ENCODE measurements at regions not wholly inside any gene's neighbourhood (a gene's known extent, or its start where the extent isn't known, plus 50 kb on each side); places are given as distances from the start of the nearest gene placed in this dataset.

- ChIA-PET CTCF (interaction anchor here (0.7 to 2.9 kb wide), 5 partner anchors 9 to 414 kb away, joined by 3 to 16 read pairs (median 5); no protein-coding TSS in a partner anchor), POLR2A (interaction anchor here (0.8 to 1.5 kb wide), 7 partner anchors 8 to 67 kb away, joined by 3 to 5 read pairs (median 3); no protein-coding TSS in a partner anchor)
- intact Hi-C loops (cut with micrococcal nuclease), result no loop called here
- peaks cover 33% of the 10 kb centered on the region for H3K4me1 Mint-ChIP-seq (ENCODE audit: insufficient read depth, unreplicated experiment)
- DNase-seq (ENCODE audit: unreplicated experiment), result peak; percentile 11
- no peak for TF ChIP-seq CTCF (IDR thresholded peaks at IDR 0.05; ENCODE audit: unreplicated experiment)
- no peak overlapping the region for H3K4me3 Mint-ChIP-seq (ENCODE audit: unreplicated experiment)
- no peaks in the 10 kb centered on the region for H3K36me3 Mint-ChIP-seq (ENCODE audit: insufficient read depth, unreplicated experiment)
- BruUV-seq (replicated peaks), result no TSS peak
- H3K27me3 Mint-ChIP-seq (ENCODE audit: insufficient read depth, unreplicated experiment), result no peaks in the 10 kb centered on the region
- H3K9me3 Mint-ChIP-seq (ENCODE audit: unreplicated experiment), result no peaks in the 10 kb centered on the region
- H3K27ac Mint-ChIP-seq (ENCODE audit: low read depth, unreplicated experiment), result peak overlapping the region; percentile 65
Measured at GRCh38 chr1:195894411-195894810, 713.8 kb downstream of the KCNT2 start.

- BruUV-seq (replicated peaks), result no TSS peak
- CTCF ChIA-PET, result interaction anchor here (0.7 to 3.7 kb wide), 11 partner anchors 8 to 108 kb away, joined by 3 to 16 read pairs (median 4); no protein-coding TSS in a partner anchor
Measured at GRCh38 chr1:195886000-195886399, 722.2 kb downstream of the KCNT2 start.

GRCh38 chr1:195878478-195878877, 729.8 kb downstream of the KCNT2 start:
- intact Hi-C loops (cut with micrococcal nuclease), result no loop called here
- DNase-seq (ENCODE audit: unreplicated experiment), result no peak
- ChIA-PET CTCF (interaction anchor here (0.6 to 1.8 kb wide), 2 partner anchors 8 to 53 kb away, joined by 3 to 6 read pairs; no protein-coding TSS in a partner anchor), POLR2A (no interaction called here)
- TF ChIP-seq CTCF (IDR thresholded peaks at IDR 0.05; ENCODE audit: unreplicated experiment), result no peak
- H3K4me3 Mint-ChIP-seq (ENCODE audit: unreplicated experiment), result no peak overlapping the region
- peaks cover under 1% of the 10 kb centered on the region for H3K4me1 Mint-ChIP-seq (ENCODE audit: insufficient read depth, unreplicated experiment)
- H3K27ac Mint-ChIP-seq (ENCODE audit: low read depth, unreplicated experiment), result no peak overlapping the region
- no TSS peak for BruUV-seq (replicated peaks)
- no peaks in the 10 kb centered on the region for H3K9me3 Mint-ChIP-seq (ENCODE audit: unreplicated experiment)
- no peaks in the 10 kb centered on the region for H3K36me3 Mint-ChIP-seq (ENCODE audit: insufficient read depth, unreplicated experiment)
- no peaks in the 10 kb centered on the region for H3K27me3 Mint-ChIP-seq (ENCODE audit: insufficient read depth, unreplicated experiment)

More at GRCh38 chr1:195886000-195886399, 722.2 kb downstream of the KCNT2 start:
- POLR2A ChIA-PET, result interaction anchor here (1.2 to 2.5 kb wide), 5 partner anchors 9 to 16 kb away, joined by 3 to 9 read pairs (median 5); no protein-coding TSS in a partner anchor
- Mint-ChIP-seq H3K9me3 (ENCODE audit: unreplicated experiment) (peaks cover 7% of the 10 kb centered on the region), H3K36me3 (ENCODE audit: insufficient read depth, unreplicated experiment) (no peaks in the 10 kb centered on the region), H3K27ac (ENCODE audit: low read depth, unreplicated experiment) (no peak overlapping the region), H3K4me1 (ENCODE audit: insufficient read depth, unreplicated experiment) (peaks cover 11% of the 10 kb centered on the region), H3K4me3 (ENCODE audit: unreplicated experiment) (no peak overlapping the region), H3K27me3 (ENCODE audit: insufficient read depth, unreplicated experiment) (no peaks in the 10 kb centered on the region)
- TF ChIP-seq CTCF (IDR thresholded peaks at IDR 0.05; ENCODE audit: unreplicated experiment), result no peak
- intact Hi-C loops (cut with micrococcal nuclease), result no loop called here
- DNase-seq (ENCODE audit: unreplicated experiment), result no peak

GRCh38 chr1:195876792-195877191, 731.4 kb downstream of the KCNT2 start:
- CTCF ChIA-PET, result no interaction called here
- no peak overlapping the region for H3K4me3 Mint-ChIP-seq (ENCODE audit: unreplicated experiment)
- POLR2A ChIA-PET, result interaction anchor here (0.6 kb wide), 1 partner anchor 356 kb away, joined by 3 read pairs; no protein-coding TSS in a partner anchor
- no peaks in the 10 kb centered on the region for H3K36me3 Mint-ChIP-seq (ENCODE audit: insufficient read depth, unreplicated experiment)
- H3K27ac Mint-ChIP-seq (ENCODE audit: low read depth, unreplicated experiment), result no peak overlapping the region
- DNase-seq (ENCODE audit: unreplicated experiment), result peak; percentile 9
- intact Hi-C loops (cut with micrococcal nuclease), result no loop called here
- no TSS peak for BruUV-seq (replicated peaks)
- peaks cover 6% of the 10 kb centered on the region for H3K4me1 Mint-ChIP-seq (ENCODE audit: insufficient read depth, unreplicated experiment)
- no peak for TF ChIP-seq CTCF (IDR thresholded peaks at IDR 0.05; ENCODE audit: unreplicated experiment)
- no peaks in the 10 kb centered on the region for H3K9me3 Mint-ChIP-seq (ENCODE audit: unreplicated experiment)
- H3K27me3 Mint-ChIP-seq (ENCODE audit: insufficient read depth, unreplicated experiment), result no peaks in the 10 kb centered on the region
